OCI-M1 (cell line): ENCODE measurements at regions not wholly inside any gene's neighbourhood (a gene's known extent, or its start where the extent isn't known, plus 50 kb on each side); places are given as distances from the start of the nearest gene placed in this dataset.
A peak's percentile ranks its signal among the peaks of the same experiment; 100 is the strongest.

Experiments
- DNase-seq: peaks from one replicate; lab custom pipeline; 2025; lab: John Stamatoyannopoulos, UW

- no peak for DNase-seq
These were observed 111.9 kb upstream of the UNC5C start for GRCh38 chr4:95660719-95661118.

GRCh38 chr4:95651891-95652290 is 103.1 kb upstream of the UNC5C start:
- no peak for DNase-seq

GRCh38 chr4:95644417-95644816 is 95.6 kb upstream of the UNC5C start:
- peak; percentile 29 for DNase-seq

- DNase-seq = peak; percentile 36
These were observed 94.9 kb upstream of the UNC5C start for GRCh38 chr4:95643627-95644026.

GRCh38 chr4:95641571-95641970 is 92.8 kb upstream of the UNC5C start:
- no peak for DNase-seq

GRCh38 chr4:95640311-95640710 is 91.5 kb upstream of the UNC5C start:
- no peak for DNase-seq

- peak; percentile 92 for DNase-seq
These were observed 90.2 kb upstream of the UNC5C start for GRCh38 chr4:95638920-95639501.

- DNase-seq = peak; percentile 81
These were observed 88.3 kb upstream of the UNC5C start for GRCh38 chr4:95637043-95637600.

GRCh38 chr4:95636061-95636460 is 87.3 kb upstream of the UNC5C start:
- DNase-seq = no peak

GRCh38 chr4:95627709-95628108 is 78.9 kb upstream of the UNC5C start:
- no peak for DNase-seq

GRCh38 chr4:95627024-95627605 is 78.3 kb upstream of the UNC5C start:
- DNase-seq = no peak

GRCh38 chr4:95625020-95625419 is 76.2 kb upstream of the UNC5C start:
- DNase-seq = no peak

- DNase-seq = no peak
These were observed 71.0 kb upstream of the UNC5C start for GRCh38 chr4:95619525-95620443.

- no peak for DNase-seq
These were observed 66.0 kb upstream of the UNC5C start for GRCh38 chr4:95614684-95615205.

GRCh38 chr4:95610061-95610569 is 61.3 kb upstream of the UNC5C start:
- DNase-seq = peak; percentile 12

- DNase-seq = no peak
These were observed 58.0 kb upstream of the UNC5C start for GRCh38 chr4:95606739-95607138.

- DNase-seq = no peak
These were observed 54.6 kb upstream of the UNC5C start for GRCh38 chr4:95603393-95603792.

- DNase-seq = no peak
These were observed 54.1 kb upstream of the UNC5C start for GRCh38 chr4:95602872-95603271.

- DNase-seq = peak; percentile 30
These were observed 52.6 kb upstream of the UNC5C start for GRCh38 chr4:95601356-95601755.

- peak; percentile 71 for DNase-seq
These were observed 51.1 kb upstream of the UNC5C start for GRCh38 chr4:95599777-95600400.
